ENCODE measurements at regions not wholly inside any gene's neighbourhood (a gene's known extent, or its start where the extent isn't known, plus 50 kb on each side); places are given as distances from the start of the nearest gene placed in this dataset.

- peak overlapping the region; percentile 17 for H2AFZ ChIP-seq (ENCODE audit: insufficient read depth, low read depth, low read length, poor library complexity, severe bottlenecking)
- H3K36me3 Mint-ChIP-seq = no peaks in the 10 kb centered on the region
- H3K4me3 ChIP-seq (replicated peaks in 1 of 3; ENCODE audit: low read depth in 2 of 3, low read length in 3 of 3) = no peak overlapping the region
- DNase-seq = peak in 2 of 3 donors; percentile 8 to 15
- intact Hi-C loops (cut with micrococcal nuclease) = no loop called here
- H3K27ac Mint-ChIP-seq = peak overlapping the region in 1 of 7 donors; percentile 36
- H3K27me3 Mint-ChIP-seq (ENCODE audit: low read depth in 3 of 3) = no peaks in the 10 kb centered on the region
- no peaks in the 10 kb centered on the region for H3K9me3 ChIP-seq (replicated peaks in 1 of 2; ENCODE audit: control insufficient read depth in 1 of 2, insufficient read depth in 1 of 2, low read length in 2 of 2)
- H3K9ac ChIP-seq (ENCODE audit: insufficient read depth, low read length, poor library complexity, severe bottlenecking) = no peak overlapping the region
- no peak overlapping the region for H3K4me2 ChIP-seq (replicated peaks; ENCODE audit: extremely low read depth, low read length, poor library complexity, severe bottlenecking)
- H3K36me3 ChIP-seq (replicated peaks in 1 of 2; ENCODE audit: control insufficient read depth in 1 of 2, insufficient read depth in 2 of 2, low read length in 2 of 2) = no peaks in the 10 kb centered on the region
- no peak for TF ChIP-seq CTCF (IDR thresholded peaks at IDR 0.05)
- H4K20me1 ChIP-seq (ENCODE audit: insufficient read depth, low read length) = no peaks in the 10 kb centered on the region
- no CpG with 5 or more reads among the region's 2 CpGs for WGBS (ENCODE audit: insufficient coverage)
- H3K4me3 Mint-ChIP-seq = peak overlapping the region in 1 of 2 donors; percentile 73
- H3K9me3 Mint-ChIP-seq = peaks cover 0 to 2% (median 0%) of the 10 kb centered on the region in 7 donors
- H3K79me2 ChIP-seq (ENCODE audit: insufficient read depth, low read length) = no peaks in the 10 kb centered on the region
- H3K27me3 ChIP-seq (ENCODE audit: control insufficient read depth in 2 of 2, insufficient read depth in 2 of 2, low read length in 2 of 2) = no peaks in the 10 kb centered on the region
- H3K4me1 Mint-ChIP-seq = peaks cover 26% of the 10 kb centered on the region
- no peak overlapping the region for H3K27ac ChIP-seq (ENCODE audit: low read depth in 1 of 2, low read length in 2 of 2)
- peaks cover 17 to 23% of the 10 kb centered on the region in 2 donors for H3K4me1 ChIP-seq (ENCODE audit: control insufficient read depth in 1 of 2, insufficient read depth in 2 of 2, low read length in 2 of 2)
Observed at GRCh38 chr4:26000274-26000950, 86.4 kb downstream of the SMIM20 start.

DNA sequence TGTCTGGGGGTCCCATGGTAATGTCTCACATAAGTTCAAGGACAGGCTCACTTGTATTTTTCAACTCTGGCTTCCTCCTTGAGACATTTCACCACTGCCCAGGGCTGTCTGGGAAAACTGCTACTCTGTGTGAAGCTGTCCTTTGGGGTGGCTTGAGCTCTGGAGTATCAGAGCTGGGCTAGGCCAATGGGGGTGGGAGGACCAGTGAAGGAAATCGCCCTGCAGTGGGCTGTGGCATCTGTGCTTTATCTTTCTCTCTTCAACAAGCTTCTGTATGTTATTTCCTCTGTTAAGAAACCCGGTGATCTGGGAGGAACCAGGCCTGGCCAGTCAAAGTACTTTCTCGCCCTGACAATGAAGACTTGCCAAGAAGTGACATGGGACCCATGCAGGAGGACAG, 87.4 kb downstream of the SMIM20 start:
- no peak for TF ChIP-seq CTCF (IDR thresholded peaks at IDR 0.05)
- Histone ChIP-seq H3K4me1 (ENCODE audit: control insufficient read depth in 1 of 2, insufficient read depth in 2 of 2, low read length in 2 of 2) (peaks cover 20 to 29% of the 10 kb centered on the region in 2 donors), H3K9ac (ENCODE audit: insufficient read depth, low read length, poor library complexity, severe bottlenecking) (no peak overlapping the region), H3K9me3 (replicated peaks in 1 of 2; ENCODE audit: control insufficient read depth in 1 of 2, insufficient read depth in 1 of 2, low read length in 2 of 2) (no peaks in the 10 kb centered on the region), H3K27ac (ENCODE audit: low read depth in 1 of 2, low read length in 2 of 2) (no peak overlapping the region), H4K20me1 (ENCODE audit: insufficient read depth, low read length) (no peaks in the 10 kb centered on the region), H3K4me2 (replicated peaks; ENCODE audit: extremely low read depth, low read length, poor library complexity, severe bottlenecking) (no peak overlapping the region), H3K4me3 (replicated peaks in 1 of 3; ENCODE audit: low read depth in 2 of 3, low read length in 3 of 3) (no peak overlapping the region), H3K36me3 (replicated peaks in 1 of 2; ENCODE audit: control insufficient read depth in 1 of 2, insufficient read depth in 2 of 2, low read length in 2 of 2) (no peaks in the 10 kb centered on the region), H3K79me2 (ENCODE audit: insufficient read depth, low read length) (no peaks in the 10 kb centered on the region), H3K27me3 (ENCODE audit: control insufficient read depth in 2 of 2, insufficient read depth in 2 of 2, low read length in 2 of 2) (no peaks in the 10 kb centered on the region), H2AFZ (ENCODE audit: insufficient read depth, low read depth, low read length, poor library complexity, severe bottlenecking) (no peak overlapping the region)
- WGBS (ENCODE audit: insufficient coverage) = 69% methylated on average over 2 of the region's 3 CpGs
- Mint-ChIP-seq H3K4me1 (peaks cover 34% of the 10 kb centered on the region), H3K9me3 (peaks cover 0 to 2% (median 0%) of the 10 kb centered on the region in 7 donors), H3K27me3 (ENCODE audit: low read depth in 3 of 3) (no peaks in the 10 kb centered on the region), H3K36me3 (no peaks in the 10 kb centered on the region), H3K27ac (peak overlapping the region in 1 of 7 donors; percentile 2), H3K4me3 (no peak overlapping the region)
- no peak for DNase-seq
- intact Hi-C loops (cut with micrococcal nuclease) = no loop called here

Data from CD14-positive monocyte (primary cell).